Loucy (cell line): ENCODE measurements at regions not wholly inside any gene's neighbourhood (a gene's known extent, or its start where the extent isn't known, plus 50 kb on each side); places are given as distances from the start of the nearest gene placed in this dataset.
A peak's percentile ranks its signal among the peaks of the same experiment; 100 is the strongest.

Experiments
- CTCF ChIP-seq: fragments of 200-600 bp; sonication (generic); conservative IDR thresholded peaks from 2 replicates; pipeline ENCODE4 v1.5.1; 2014; ENCODE audit warnings: mild to moderate bottlenecking, antibody characterized with exemption, low read length
- EZH2phosphoT487 ChIP-seq: fragments of 200-600 bp; IDR thresholded peaks from 2 replicates; pipeline ENCODE4 v1.6.1; 2018; ENCODE audit warnings: antibody characterized with exemption, mild to moderate bottlenecking, moderate library complexity, borderline replicate concordance

- TF ChIP-seq CTCF (peak; percentile 37), EZH2phosphoT487 (no peak)
Measured at GRCh38 chr11:91495837-91496236, 728.8 kb upstream of the FAT3 start.
